Lower leg skin (tissue), 3 donors: ENCODE measurements at regions not wholly inside any gene's neighbourhood (a gene's known extent, or its start where the extent isn't known, plus 50 kb on each side); places are given as distances from the start of the nearest gene placed in this dataset.
"Not testable (repeated sequence)": the region's sequence is repeated elsewhere in the genome, so short reads cannot be mapped to it uniquely, and the experiment has no call there.

Source experiments
- POLR2A ChIP-seq, 2 donors: fragments of 450-650 bp; IDR thresholded peaks; one replicate each; pipeline ENCODE4 v1.6.1; 2016 to 2017; ENCODE audit warnings: antibody characterized with exemption in 2 of 2, mild to moderate bottlenecking in 1 of 2, moderate library complexity in 1 of 2
- TF ChIP-seq, protein P1 (sequence below), 3 donors: fragments of 450-650 bp; IDR thresholded peaks; one replicate each; pipeline ENCODE4 v1.5.1; 2016; ENCODE audit warnings: antibody characterized with exemption in 3 of 3, mild to moderate bottlenecking in 3 of 3, moderate library complexity in 2 of 3

DNA sequence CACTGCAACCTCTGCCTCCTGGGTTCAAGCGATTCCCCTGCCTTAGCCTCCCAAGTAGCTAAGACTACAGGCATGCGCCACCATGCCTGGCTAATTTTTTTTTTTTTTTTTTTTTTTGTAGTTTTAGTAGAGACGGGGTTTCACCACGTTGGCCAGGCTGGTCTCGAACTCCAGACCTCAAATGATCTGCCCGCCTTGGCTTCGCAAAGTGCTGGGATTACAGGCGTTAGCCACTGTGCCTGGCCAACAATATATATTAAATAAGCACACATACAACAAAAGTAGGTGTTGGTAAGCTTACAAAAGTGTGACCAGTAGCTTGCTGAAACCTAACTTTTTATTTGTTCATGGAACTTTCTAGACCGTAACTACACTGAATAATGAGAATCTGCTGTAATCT lies 117.1 kb upstream of the SERF1B start:
- TF ChIP-seq, protein P1, sequence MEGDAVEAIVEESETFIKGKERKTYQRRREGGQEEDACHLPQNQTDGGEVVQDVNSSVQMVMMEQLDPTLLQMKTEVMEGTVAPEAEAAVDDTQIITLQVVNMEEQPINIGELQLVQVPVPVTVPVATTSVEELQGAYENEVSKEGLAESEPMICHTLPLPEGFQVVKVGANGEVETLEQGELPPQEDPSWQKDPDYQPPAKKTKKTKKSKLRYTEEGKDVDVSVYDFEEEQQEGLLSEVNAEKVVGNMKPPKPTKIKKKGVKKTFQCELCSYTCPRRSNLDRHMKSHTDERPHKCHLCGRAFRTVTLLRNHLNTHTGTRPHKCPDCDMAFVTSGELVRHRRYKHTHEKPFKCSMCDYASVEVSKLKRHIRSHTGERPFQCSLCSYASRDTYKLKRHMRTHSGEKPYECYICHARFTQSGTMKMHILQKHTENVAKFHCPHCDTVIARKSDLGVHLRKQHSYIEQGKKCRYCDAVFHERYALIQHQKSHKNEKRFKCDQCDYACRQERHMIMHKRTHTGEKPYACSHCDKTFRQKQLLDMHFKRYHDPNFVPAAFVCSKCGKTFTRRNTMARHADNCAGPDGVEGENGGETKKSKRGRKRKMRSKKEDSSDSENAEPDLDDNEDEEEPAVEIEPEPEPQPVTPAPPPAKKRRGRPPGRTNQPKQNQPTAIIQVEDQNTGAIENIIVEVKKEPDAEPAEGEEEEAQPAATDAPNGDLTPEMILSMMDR (IDR thresholded peaks at IDR 0.05), result not testable (repeated sequence)
- TF ChIP-seq POLR2A (IDR thresholded peaks at IDR 0.05), result not testable (repeated sequence)
